Thymus (tissue), 11 donors: ENCODE measurements at regions not wholly inside any gene's neighbourhood (a gene's known extent, or its start where the extent isn't known, plus 50 kb on each side); places are given as distances from the start of the nearest gene placed in this dataset.
"Not testable (repeated sequence)": the region's sequence is repeated elsewhere in the genome, so short reads cannot be mapped to it uniquely, and the experiment has no call there.

Experiments
- DNase-seq, 9 donors: peaks; one replicate each; pipeline ENCODE4 v3.0.0-alpha.2; 2013; ENCODE audit warnings: low spot score in 9 of 9, low read depth in 6 of 9, missing footprints in 1 of 9
- H3K27ac ChIP-seq, 2 donors: one replicate each; pipeline ENCODE4 v1.5.1; 2013; ENCODE audit warnings: control low read depth in 1 of 2, low read depth in 1 of 2, low read length in 1 of 2, mild to moderate bottlenecking in 1 of 2, moderate library complexity in 1 of 2
- H3K27me3 ChIP-seq, 2 donors: one replicate each; pipeline ENCODE4 v1.5.1; 2013; ENCODE audit warnings: low read length in 1 of 2; ENCODE audit not compliant: control insufficient read depth in 2 of 2, insufficient read depth in 1 of 2
- H3K36me3 ChIP-seq, 2 donors: one replicate each; pipeline ENCODE4 v1.5.1; 2013; ENCODE audit warnings: low read length in 1 of 2, mild to moderate bottlenecking in 1 of 2, moderate library complexity in 1 of 2; ENCODE audit not compliant: control insufficient read depth in 2 of 2, insufficient read depth in 2 of 2
- H3K4me1 ChIP-seq, 2 donors: one replicate each; pipeline ENCODE4 v1.5.1; 2013; ENCODE audit warnings: low read length in 2 of 2; ENCODE audit not compliant: control insufficient read depth in 2 of 2, insufficient read depth in 2 of 2
- H3K4me3 ChIP-seq, 2 donors: one replicate each; pipeline ENCODE4 v1.5.1; 2013; ENCODE audit warnings: low read length in 2 of 2, control low read depth in 1 of 2, mild to moderate bottlenecking in 1 of 2
- H3K9me3 ChIP-seq, 2 donors: one replicate each; pipeline ENCODE4 v1.5.1; 2013; ENCODE audit warnings: low read length in 1 of 2, mild to moderate bottlenecking in 1 of 2; ENCODE audit not compliant: control insufficient read depth in 2 of 2, insufficient read depth in 1 of 2
- WGBS: extraction: QIAGEN DNeasy Blood & Tissue Kit; methylation state at CpG from one replicate; pipeline ENCODE4 v1.1.7; 2013; 5-methylcytosine and 5-hydroxymethylcytosine counted together
- donor health status: healthy.

DNA sequence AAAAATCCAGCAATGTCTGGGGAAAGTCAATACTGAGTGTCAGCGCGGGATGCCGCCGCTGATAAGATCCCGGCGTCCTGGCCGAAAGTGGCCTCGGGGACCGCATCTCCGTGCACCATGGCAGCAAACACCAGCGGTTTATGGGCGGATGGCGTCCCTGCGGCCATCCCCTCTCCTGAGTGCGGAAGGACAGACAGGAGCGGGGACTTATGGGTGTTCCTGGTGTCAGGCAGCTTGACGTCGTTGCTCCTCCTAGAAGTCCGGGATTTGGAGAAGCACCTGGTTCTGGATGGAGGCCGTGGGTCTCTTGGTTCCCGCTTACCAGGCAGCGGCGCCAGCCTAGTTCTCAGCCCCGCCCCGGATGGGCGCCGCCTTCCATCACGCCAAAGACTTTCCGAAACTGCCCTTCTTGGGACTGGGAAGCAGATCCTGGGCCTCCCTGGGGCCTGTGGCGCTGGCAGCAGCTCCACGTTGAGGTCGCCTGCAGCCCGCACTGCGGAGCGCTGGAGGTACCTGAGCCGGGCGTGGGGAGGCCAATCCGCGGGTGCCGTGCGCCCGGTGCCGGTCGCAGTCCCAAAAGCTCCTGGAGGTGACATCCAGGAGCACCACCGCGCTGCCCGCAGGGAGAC lies 119.1 kb downstream of the CCDC74A start:
- DNase-seq: no peak
- Histone ChIP-seq H3K9me3 (no peaks in the 10 kb centered on the region), H3K27me3 (peaks cover 0 to 32% of the 10 kb centered on the region in 2 donors), H3K4me1 (no peaks in the 10 kb centered on the region), H3K27ac (no peak overlapping the region), H3K4me3 (no peak overlapping the region), H3K36me3 (no peaks in the 10 kb centered on the region)
- WGBS: 28% methylated on average over 47 of the region's 47 CpGs

DNA sequence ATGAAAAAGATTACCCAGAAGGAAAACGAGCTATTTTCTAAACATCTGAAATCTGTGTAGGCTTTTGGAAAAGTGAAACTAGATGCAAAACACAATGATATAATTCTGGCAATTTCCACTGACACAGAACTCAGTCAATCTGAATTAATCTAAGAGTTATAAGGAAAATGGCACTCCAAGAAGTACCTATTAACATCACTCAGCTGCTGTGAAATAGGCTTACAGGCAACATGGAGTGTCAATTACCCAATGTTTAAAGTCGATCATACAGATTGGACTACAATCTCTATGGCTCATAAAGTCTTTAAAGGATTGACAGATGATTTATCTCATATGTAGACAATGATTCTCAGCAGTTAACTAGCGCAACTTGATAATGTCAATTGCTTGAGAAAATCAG lies 120.9 kb downstream of the CCDC74A start:
- WGBS: 86% methylated on average over 3 of the region's 3 CpGs

DNA sequence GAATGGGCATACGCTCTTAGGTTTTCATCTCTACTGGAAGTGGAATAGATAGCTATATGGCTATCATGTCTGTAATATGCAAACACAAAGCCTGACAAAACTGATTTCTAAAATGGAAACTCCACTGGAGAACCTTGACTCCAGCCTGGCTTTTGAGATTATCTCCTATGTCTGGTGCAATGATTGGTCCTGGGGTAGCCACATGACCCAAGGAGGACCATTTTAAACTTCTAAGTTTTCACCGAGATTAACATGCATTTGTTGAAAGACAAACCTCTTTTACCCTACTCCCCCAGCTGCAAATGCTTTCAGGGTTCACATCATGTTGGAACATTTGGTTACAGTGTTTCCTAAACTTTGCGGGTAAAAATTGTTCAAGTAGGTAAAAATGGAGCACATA lies 124.6 kb downstream of the CCDC74A start:
- H3K27me3 ChIP-seq, DNase-seq, H3K36me3 ChIP-seq, H3K9me3 ChIP-seq, H3K27ac ChIP-seq, H3K4me1 ChIP-seq, H3K4me3 ChIP-seq: not testable (repeated sequence)
- WGBS: 77% methylated on average over 3 of the region's 3 CpGs

More for the DNA sequence above, 120.9 kb downstream of the CCDC74A start:
- not testable (repeated sequence) for H3K9me3 ChIP-seq, H3K4me3 ChIP-seq, H3K4me1 ChIP-seq, H3K27ac ChIP-seq, DNase-seq, H3K36me3 ChIP-seq
- H3K27me3 ChIP-seq: peaks cover 0 to 30% of the 10 kb centered on the region in 2 donors

DNA sequence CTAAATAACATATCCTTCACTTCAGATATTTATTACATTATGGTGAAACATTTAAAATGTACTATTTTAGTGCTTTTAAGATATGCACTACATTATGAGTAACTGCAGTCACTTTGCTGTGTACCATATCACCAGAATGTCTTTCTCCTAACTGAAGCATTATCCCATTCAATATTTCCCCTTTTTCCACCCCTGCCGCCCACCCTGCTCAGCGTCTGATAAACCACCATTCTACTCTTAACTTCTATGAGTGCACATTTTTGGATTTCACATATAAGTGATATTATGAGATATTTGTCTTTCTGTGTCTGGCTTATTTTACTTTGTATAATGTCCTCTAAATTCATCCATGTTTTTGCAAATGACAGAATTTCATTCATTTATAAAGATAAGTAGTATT lies 126.4 kb downstream of the CCDC74A start:
- WGBS: 76% methylated on average over 2 of the region's 2 CpGs
- H3K4me1 ChIP-seq, H3K4me3 ChIP-seq, H3K9me3 ChIP-seq, H3K36me3 ChIP-seq, DNase-seq, H3K27me3 ChIP-seq, H3K27ac ChIP-seq: not testable (repeated sequence)

DNA sequence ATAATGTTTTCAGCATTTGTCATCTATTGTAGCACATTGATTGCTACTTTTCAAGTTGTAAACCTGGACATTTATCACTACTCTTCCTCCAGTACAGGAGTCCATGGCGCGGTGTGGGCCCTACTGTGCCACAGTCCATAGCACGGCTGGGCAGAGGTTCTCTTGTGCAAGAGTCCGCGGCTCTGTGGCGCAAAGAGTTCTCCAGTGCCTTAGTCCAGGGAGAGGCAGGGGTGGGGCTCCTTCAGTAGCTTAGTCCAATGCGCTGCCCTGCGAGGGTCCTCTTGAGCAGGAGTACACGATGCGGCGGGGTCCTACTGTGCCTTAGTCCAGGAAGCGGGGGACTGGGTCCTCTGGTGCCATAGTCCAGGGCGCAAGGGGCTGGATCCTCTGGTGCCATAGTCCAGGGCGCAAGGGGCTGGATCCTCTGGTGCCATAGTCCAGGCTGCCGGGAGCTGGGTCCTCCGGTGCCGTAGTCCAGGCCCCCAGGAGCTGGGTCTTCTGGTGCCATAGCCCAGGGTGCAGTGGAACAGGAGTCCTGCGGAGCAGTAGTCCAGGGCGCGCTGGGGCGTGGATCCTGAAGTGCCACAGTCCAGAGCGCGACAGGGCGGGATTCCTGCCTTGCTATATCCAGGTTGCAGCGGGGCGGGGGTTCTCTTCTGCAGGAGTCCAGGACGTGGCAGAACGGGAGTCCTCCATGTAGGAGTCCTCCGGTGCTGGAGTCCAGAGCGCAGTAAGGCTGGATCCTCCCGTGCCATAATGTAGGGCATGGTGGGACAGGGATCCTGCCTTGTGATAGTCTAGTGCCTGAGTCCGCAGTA lies 129.3 kb downstream of the CCDC74A start:
- Histone ChIP-seq H3K4me1 (no peaks in the 10 kb centered on the region), H3K4me3 (no peak overlapping the region), H3K9me3 (no peaks in the 10 kb centered on the region), H3K27ac (no peak overlapping the region), H3K36me3 (no peaks in the 10 kb centered on the region), H3K27me3 (no peaks in the 10 kb centered on the region)
- no peak for DNase-seq
- WGBS: 95% methylated on average over 32 of the region's 32 CpGs

DNA sequence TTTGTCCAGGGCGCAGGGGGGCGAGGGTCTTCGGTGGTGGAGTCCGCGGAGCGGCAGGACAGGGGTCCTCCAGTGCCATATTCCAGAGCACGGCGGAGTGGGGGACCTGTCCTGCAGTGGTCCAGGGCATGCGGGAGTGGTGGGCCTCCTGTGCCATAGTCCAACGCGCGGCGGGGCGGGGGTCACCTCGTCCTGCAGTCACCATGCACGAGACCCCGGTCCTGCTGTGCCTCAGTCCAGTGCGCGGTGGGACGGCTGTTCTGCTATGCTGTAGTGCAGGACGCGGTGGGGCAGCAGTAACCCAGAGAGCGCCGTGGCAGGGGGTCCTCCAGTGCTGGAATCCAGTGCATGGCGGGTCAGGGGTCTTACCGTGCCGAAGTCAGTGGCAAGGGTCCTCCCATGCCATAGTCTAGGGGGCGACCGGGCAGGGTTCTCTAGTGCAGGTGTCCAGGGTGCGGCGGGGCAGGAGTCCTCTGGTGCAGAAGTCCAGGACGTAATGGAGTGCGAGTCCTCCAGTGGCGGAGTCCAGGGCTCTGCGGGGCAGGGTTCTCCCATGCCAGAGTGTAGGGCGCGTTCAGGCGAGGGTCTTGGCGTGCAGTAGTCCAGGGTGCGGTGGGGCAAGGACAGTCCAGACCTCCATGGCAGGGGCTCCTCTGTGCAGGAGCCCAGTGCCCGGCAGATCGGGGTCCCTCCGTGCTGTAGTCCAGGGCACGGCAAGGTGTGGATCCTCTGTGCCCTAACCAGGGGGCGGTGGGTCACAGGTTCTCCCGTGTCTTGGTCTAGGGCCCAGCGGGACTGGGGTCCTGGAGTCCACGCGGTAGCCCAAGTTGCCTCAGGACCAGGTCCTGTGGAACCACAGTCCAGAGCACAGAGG lies 130.4 kb downstream of the CCDC74A start:
- H3K9me3 ChIP-seq: no peaks in the 10 kb centered on the region
- no peaks in the 10 kb centered on the region for H3K4me1 ChIP-seq
- no peaks in the 10 kb centered on the region for H3K27me3 ChIP-seq
- H3K4me3 ChIP-seq: no peak overlapping the region
- H3K36me3 ChIP-seq: no peaks in the 10 kb centered on the region
- no peak overlapping the region for H3K27ac ChIP-seq
- 98% methylated on average over 49 of the region's 49 CpGs for WGBS
- no peak for DNase-seq

DNA sequence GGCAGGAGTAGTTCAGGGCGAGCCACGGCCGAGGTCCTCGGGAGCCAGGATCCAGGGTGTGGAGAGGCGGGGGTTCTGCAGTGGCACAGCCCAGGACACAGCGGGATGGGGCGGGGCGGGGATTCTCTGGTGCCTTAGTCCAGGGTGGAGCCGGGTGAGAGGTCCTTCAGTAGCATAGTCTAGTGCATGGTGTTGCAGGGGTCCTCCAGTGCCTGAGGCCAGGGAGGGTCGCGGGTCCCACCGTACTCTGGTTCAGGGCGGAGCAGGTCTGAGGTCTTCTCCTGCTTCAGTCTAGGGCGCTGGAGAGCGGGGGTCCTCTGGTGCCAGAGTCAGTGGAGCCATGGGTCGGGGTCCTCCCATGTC lies 131.1 kb downstream of the CCDC74A start:
- Histone ChIP-seq H3K9me3 (no peaks in the 10 kb centered on the region), H3K27ac (no peak overlapping the region), H3K4me3 (no peak overlapping the region), H3K4me1 (no peaks in the 10 kb centered on the region), H3K36me3 (no peaks in the 10 kb centered on the region), H3K27me3 (peaks cover 0 to 2% of the 10 kb centered on the region in 2 donors)
- 98% methylated on average over 16 of the region's 16 CpGs for WGBS
- DNase-seq: no peak

DNA sequence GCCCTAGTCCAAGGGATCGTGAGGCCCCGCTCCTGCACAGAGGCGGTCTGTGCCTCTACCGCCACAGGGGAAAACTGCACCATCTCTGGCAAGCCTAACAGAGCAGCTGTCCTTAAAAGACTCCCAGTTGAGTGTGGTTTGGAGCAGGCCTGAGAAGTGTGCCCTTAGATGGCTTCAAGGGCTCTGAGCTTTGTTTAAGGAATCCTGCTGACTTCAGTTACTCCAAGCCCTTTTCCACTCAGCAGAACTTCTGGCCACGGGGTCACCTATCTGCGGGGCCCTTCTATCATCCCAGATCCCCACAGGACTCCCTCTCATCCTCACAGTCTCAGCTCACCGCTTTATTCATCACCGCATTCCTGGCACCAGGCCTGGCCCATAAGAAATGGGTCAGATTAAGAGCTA lies 131.5 kb downstream of the CCDC74A start:
- no peak for DNase-seq

More for the DNA sequence above, 131.5 kb downstream of the CCDC74A start:
- 96% methylated on average over 8 of the region's 8 CpGs for WGBS
- no peak overlapping the region for H3K4me3 ChIP-seq
- no peak overlapping the region for H3K27ac ChIP-seq
- no peaks in the 10 kb centered on the region for H3K36me3 ChIP-seq
- H3K4me1 ChIP-seq: no peaks in the 10 kb centered on the region
- peaks cover 0 to 2% of the 10 kb centered on the region in 2 donors for H3K27me3 ChIP-seq
- no peaks in the 10 kb centered on the region for H3K9me3 ChIP-seq
